Mesendoderm (in vitro differentiated cells): ENCODE measurements at regions not wholly inside any gene's neighbourhood (a gene's known extent, or its start where the extent isn't known, plus 50 kb on each side); places are given as distances from the start of the nearest gene placed in this dataset.
A peak's percentile ranks its signal among the peaks of the same experiment; 100 is the strongest.

ENCODE experiments used
- DNase-seq: peaks from one replicate; pipeline ENCODE4 v3.0.0; 2013
- H2AK5ac ChIP-seq: 2 replicates; pipeline ENCODE4 v1.6.1; 2013; ENCODE audit warnings: low read length, inconsistent platforms
- H2BK120ac ChIP-seq: 2 replicates; pipeline ENCODE4 v1.6.1; 2013; ENCODE audit warnings: low read depth, mild to moderate bottlenecking, low read length, moderate library complexity, mixed read lengths
- H2BK15ac ChIP-seq: replicated peaks from 2 replicates; pipeline ENCODE4 v1.6.1; 2013; ENCODE audit warnings: low read depth, mild to moderate bottlenecking, moderate library complexity
- H2BK5ac ChIP-seq: 2 replicates; pipeline ENCODE4 v1.6.1; 2013; ENCODE audit warnings: low read length, inconsistent platforms
- H3K18ac ChIP-seq: 2 replicates; pipeline ENCODE4 v1.6.1; 2013; ENCODE audit warnings: mild to moderate bottlenecking, low read length, mixed read lengths
- H3K23ac ChIP-seq: one replicate; pipeline ENCODE4 v1.6.1; 2013; ENCODE audit warnings: low read length
- H3K27ac ChIP-seq: 2 replicates; pipeline ENCODE4 v1.5.1; 2013; ENCODE audit warnings: low read depth, mild to moderate bottlenecking, inconsistent platforms, low read length, moderate library complexity
- H3K27me3 ChIP-seq: 2 replicates; pipeline ENCODE4 v1.6.1; 2013; ENCODE audit warnings: low read length, control low read depth, mild to moderate bottlenecking, inconsistent platforms; ENCODE audit not compliant: insufficient read depth, poor library complexity
- H3K36me3 ChIP-seq: 2 replicates; pipeline ENCODE4 v1.6.1; 2013; ENCODE audit warnings: low read length, inconsistent platforms; ENCODE audit not compliant: control insufficient read depth, insufficient read depth
- H3K4ac ChIP-seq: one replicate; pipeline ENCODE4 v1.6.1; 2013; ENCODE audit warnings: low read depth, mild to moderate bottlenecking, low read length, moderate library complexity
- H3K4me1 ChIP-seq: 2 replicates; pipeline ENCODE4 v1.6.1; 2013; ENCODE audit warnings: low read depth, low read length, inconsistent platforms; ENCODE audit not compliant: control insufficient read depth
- H3K4me2 ChIP-seq: 2 replicates; pipeline ENCODE4 v1.6.1; 2013; ENCODE audit warnings: low read length
- H3K4me3 ChIP-seq: 2 replicates; pipeline ENCODE4 v1.5.1; 2013; ENCODE audit warnings: mild to moderate bottlenecking, low read length
- H3K56ac ChIP-seq: one replicate; pipeline ENCODE4 v1.6.1; 2013; ENCODE audit warnings: low read length
- H3K79me1 ChIP-seq: 2 replicates; pipeline ENCODE4 v1.6.1; 2013; ENCODE audit warnings: low read length, inconsistent platforms
- H3K79me2 ChIP-seq: 2 replicates; pipeline ENCODE4 v1.6.1; 2013; ENCODE audit warnings: mild to moderate bottlenecking, low read length; ENCODE audit not compliant: control insufficient read depth, insufficient read depth
- H3K9ac ChIP-seq: 2 replicates; pipeline ENCODE4 v1.6.1; 2013; ENCODE audit warnings: low read length, inconsistent platforms
- H4K5ac ChIP-seq: one replicate; pipeline ENCODE4 v1.6.1; 2013; ENCODE audit warnings: low read length
- H4K8ac ChIP-seq: one replicate; pipeline ENCODE4 v1.6.1; 2013; ENCODE audit warnings: low read depth, mild to moderate bottlenecking, control low read depth, low read length, moderate library complexity
- WGBS: extraction: QIAGEN DNeasy Blood & Tissue Kit; methylation state at CpG from one replicate; pipeline ENCODE4 v1.1.7; 2013; ENCODE audit warnings: low lambda C conversion rate, missing lambda C conversion rate; ENCODE audit not compliant: insufficient coverage; ENCODE audit errors: extremely low coverage; 5-methylcytosine and 5-hydroxymethylcytosine counted together

DNA sequence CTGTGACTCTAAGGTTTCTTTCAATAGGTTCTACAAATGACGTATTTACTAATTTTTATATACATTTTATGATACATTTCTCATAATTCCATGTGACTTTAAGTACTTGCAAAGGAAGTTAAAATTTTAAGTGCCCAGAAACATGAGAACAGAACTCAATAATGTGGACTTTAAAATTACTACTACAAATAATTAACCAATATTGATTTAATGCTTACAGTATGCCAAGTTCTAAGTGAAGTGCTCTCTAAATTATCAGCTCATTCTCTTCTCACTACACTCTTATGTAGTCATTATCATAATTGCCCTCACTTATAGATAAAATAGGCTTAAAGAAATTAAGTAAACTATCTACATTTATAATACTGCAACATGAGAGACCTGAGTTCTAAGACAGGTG, 1690.7 kb upstream of the CDH9 start:
- DNase-seq = no peak
- H3K4ac ChIP-seq = no peak overlapping the region
- H2BK120ac ChIP-seq = no peak overlapping the region
- H3K27me3 ChIP-seq = no peaks in the 10 kb centered on the region
- H3K23ac ChIP-seq = no peak overlapping the region
- no peak overlapping the region for H3K18ac ChIP-seq
- no peaks in the 10 kb centered on the region for H3K36me3 ChIP-seq
- H3K4me2 ChIP-seq = no peak overlapping the region
- H4K5ac ChIP-seq = no peak overlapping the region
- no peak overlapping the region for H3K4me3 ChIP-seq
- no peak overlapping the region for H4K8ac ChIP-seq
- H2AK5ac ChIP-seq = no peak overlapping the region
- H3K27ac ChIP-seq = no peak overlapping the region
- H2BK15ac ChIP-seq = no peak overlapping the region
- H3K4me1 ChIP-seq = no peaks in the 10 kb centered on the region
- no peak overlapping the region for H3K56ac ChIP-seq
- no peak overlapping the region for H2BK5ac ChIP-seq
- H3K79me2 ChIP-seq = no peaks in the 10 kb centered on the region
- H3K9ac ChIP-seq = no peak overlapping the region
- no CpG with 5 or more reads among the region's 1 CpG for WGBS
- H3K79me1 ChIP-seq = no peaks in the 10 kb centered on the region

DNA sequence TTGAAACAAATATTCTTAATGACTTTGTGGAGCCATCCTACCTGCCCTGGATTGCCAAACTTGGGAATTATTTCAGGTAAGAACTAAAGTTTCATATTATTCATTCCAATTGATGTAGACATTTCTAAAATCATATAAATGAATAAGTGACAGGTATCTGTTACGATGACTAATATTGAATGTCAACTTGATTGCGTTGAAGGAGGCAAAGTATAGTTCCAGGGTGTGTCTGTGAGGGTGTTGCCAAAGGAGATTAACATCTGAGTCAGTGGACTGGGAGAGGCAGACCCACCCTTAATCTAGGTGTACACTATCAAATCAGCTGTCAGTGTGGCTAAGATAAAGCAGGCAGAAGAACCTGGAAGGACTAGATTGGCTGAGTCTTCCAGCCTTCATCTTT, 1688.4 kb upstream of the CDH9 start:
- H2BK15ac ChIP-seq = no peak overlapping the region
- no peak overlapping the region for H2BK5ac ChIP-seq
- no CpG with 5 or more reads among the region's 2 CpGs for WGBS
- H3K23ac ChIP-seq = no peak overlapping the region
- H3K9ac ChIP-seq = no peak overlapping the region
- no peak overlapping the region for H3K27ac ChIP-seq
- no peak overlapping the region for H4K8ac ChIP-seq
- H4K5ac ChIP-seq = no peak overlapping the region
- no peak overlapping the region for H2AK5ac ChIP-seq
- no peaks in the 10 kb centered on the region for H3K36me3 ChIP-seq
- no peaks in the 10 kb centered on the region for H3K79me2 ChIP-seq
- no peak overlapping the region for H3K18ac ChIP-seq
- no peaks in the 10 kb centered on the region for H3K27me3 ChIP-seq
- H3K79me1 ChIP-seq = no peaks in the 10 kb centered on the region
- H3K4me2 ChIP-seq = no peak overlapping the region
- no peak overlapping the region for H3K56ac ChIP-seq
- no peak overlapping the region for H2BK120ac ChIP-seq
- no peak for DNase-seq
- no peaks in the 10 kb centered on the region for H3K4me1 ChIP-seq
- no peak overlapping the region for H3K4me3 ChIP-seq
- no peak overlapping the region for H3K4ac ChIP-seq

DNA sequence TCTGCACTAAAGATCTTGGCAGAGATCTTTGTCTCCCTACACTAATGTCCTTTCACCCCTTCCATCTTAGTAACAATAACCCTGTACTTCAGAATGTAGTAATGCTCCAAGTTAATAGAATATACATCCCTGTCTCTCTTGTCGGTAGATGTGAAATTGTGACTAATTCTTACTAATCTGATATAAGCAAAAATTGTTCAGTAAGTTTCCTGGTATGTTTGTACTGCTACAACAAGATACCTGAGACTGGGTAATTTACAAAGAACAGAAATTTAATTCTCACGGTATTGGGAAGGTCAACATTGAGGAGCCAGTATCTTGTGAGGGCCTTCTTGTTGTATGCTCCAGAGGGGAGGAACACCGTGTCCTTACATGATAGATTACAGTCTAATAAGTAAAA, 1686.6 kb upstream of the CDH9 start:
- no peak overlapping the region for H2BK120ac ChIP-seq
- no peak overlapping the region for H2BK15ac ChIP-seq
- no peak overlapping the region for H3K23ac ChIP-seq
- H3K36me3 ChIP-seq = no peaks in the 10 kb centered on the region
- no peak overlapping the region for H4K8ac ChIP-seq
- no peak overlapping the region for H3K4me2 ChIP-seq
- no CpG with 5 or more reads among the region's 3 CpGs for WGBS
- H3K4me3 ChIP-seq = no peak overlapping the region
- no peaks in the 10 kb centered on the region for H3K79me2 ChIP-seq
- no peaks in the 10 kb centered on the region for H3K4me1 ChIP-seq
- DNase-seq = no peak
- H3K18ac ChIP-seq = no peak overlapping the region
- H3K9ac ChIP-seq = no peak overlapping the region
- no peaks in the 10 kb centered on the region for H3K27me3 ChIP-seq
- H3K27ac ChIP-seq = no peak overlapping the region
- H4K5ac ChIP-seq = no peak overlapping the region
- H3K79me1 ChIP-seq = no peaks in the 10 kb centered on the region
- no peak overlapping the region for H3K4ac ChIP-seq
- H2AK5ac ChIP-seq = no peak overlapping the region
- no peak overlapping the region for H2BK5ac ChIP-seq
- H3K56ac ChIP-seq = no peak overlapping the region

- H3K27ac ChIP-seq = no peak overlapping the region
- no peak overlapping the region for H4K5ac ChIP-seq
- no peak overlapping the region for H2BK5ac ChIP-seq
- H3K4me1 ChIP-seq = no peaks in the 10 kb centered on the region
- DNase-seq = no peak
- no peak overlapping the region for H3K4me2 ChIP-seq
- H3K4ac ChIP-seq = no peak overlapping the region
- no peak overlapping the region for H4K8ac ChIP-seq
- H3K56ac ChIP-seq = no peak overlapping the region
- no peak overlapping the region for H2BK120ac ChIP-seq
- H3K23ac ChIP-seq = no peak overlapping the region
- H3K79me1 ChIP-seq = no peaks in the 10 kb centered on the region
- no peak overlapping the region for H2BK15ac ChIP-seq
- H2AK5ac ChIP-seq = no peak overlapping the region
- no CpG with 5 or more reads among the region's 4 CpGs for WGBS
- no peaks in the 10 kb centered on the region for H3K27me3 ChIP-seq
- H3K18ac ChIP-seq = no peak overlapping the region
- H3K79me2 ChIP-seq = no peaks in the 10 kb centered on the region
- H3K9ac ChIP-seq = no peak overlapping the region
- H3K36me3 ChIP-seq = no peaks in the 10 kb centered on the region
- no peak overlapping the region for H3K4me3 ChIP-seq
Observed at GRCh38 chr5:28714907-28715698, 1676.7 kb upstream of the CDH9 start.

DNA sequence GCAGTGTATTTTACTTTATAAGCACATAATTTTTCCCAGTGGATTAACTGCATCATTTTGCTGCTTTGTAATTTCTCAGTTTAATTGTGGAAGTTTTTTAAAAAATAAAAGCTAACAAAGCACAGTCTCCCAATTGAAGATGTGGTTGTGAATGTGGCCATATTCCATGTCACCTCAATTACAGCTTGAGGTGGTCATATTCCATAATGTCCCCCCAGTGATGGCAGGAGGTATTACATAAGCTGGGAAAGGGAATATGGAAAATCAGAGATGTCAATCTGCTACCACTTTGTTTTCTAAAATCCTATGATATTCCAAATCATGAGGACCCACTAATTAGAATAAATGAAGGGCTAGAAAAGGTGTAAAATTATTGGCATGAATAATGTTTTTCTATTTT, 1672.0 kb upstream of the CDH9 start:
- no peak overlapping the region for H4K8ac ChIP-seq
- H3K4me2 ChIP-seq = no peak overlapping the region
- H2BK15ac ChIP-seq = no peak overlapping the region
- H3K18ac ChIP-seq = no peak overlapping the region
- no peak overlapping the region for H2BK120ac ChIP-seq
- H3K4me1 ChIP-seq = no peaks in the 10 kb centered on the region
- H3K79me1 ChIP-seq = no peaks in the 10 kb centered on the region
- H3K4ac ChIP-seq = no peak overlapping the region
- H2AK5ac ChIP-seq = no peak overlapping the region
- H3K56ac ChIP-seq = no peak overlapping the region
- no peak overlapping the region for H4K5ac ChIP-seq
- no peak overlapping the region for H2BK5ac ChIP-seq
- DNase-seq = peak; percentile 11
- no peak overlapping the region for H3K9ac ChIP-seq
- no peaks in the 10 kb centered on the region for H3K79me2 ChIP-seq
- H3K23ac ChIP-seq = no peak overlapping the region
- H3K27me3 ChIP-seq = no peaks in the 10 kb centered on the region
- no peaks in the 10 kb centered on the region for H3K36me3 ChIP-seq
- no peak overlapping the region for H3K27ac ChIP-seq
- H3K4me3 ChIP-seq = no peak overlapping the region

DNA sequence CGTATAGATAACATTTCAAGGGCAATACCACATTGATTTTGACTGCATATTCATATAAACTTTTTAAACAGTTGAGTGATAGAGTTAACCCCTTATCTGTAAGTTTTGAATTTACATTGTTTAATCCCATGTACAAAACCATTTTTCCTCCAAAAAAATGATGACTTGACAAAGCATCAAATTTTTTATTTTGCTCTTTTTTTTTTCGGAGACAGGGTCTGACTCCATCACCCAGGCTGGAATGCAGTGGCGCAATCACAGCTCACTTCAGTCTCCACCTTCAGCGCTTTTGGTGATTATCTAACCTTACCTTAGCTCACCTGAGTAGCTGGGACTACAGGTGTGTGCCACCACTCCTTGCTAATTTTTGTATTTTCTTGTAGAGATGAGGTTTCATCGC, 1670.1 kb upstream of the CDH9 start:
- Histone ChIP-seq H3K23ac (no peak overlapping the region), H3K79me2 (no peaks in the 10 kb centered on the region), H4K8ac (no peak overlapping the region), H3K18ac (no peak overlapping the region), H3K4me3 (no peak overlapping the region), H3K27ac (no peak overlapping the region), H3K27me3 (no peaks in the 10 kb centered on the region), H3K56ac (no peak overlapping the region), H3K4me1 (no peaks in the 10 kb centered on the region), H2BK5ac (no peak overlapping the region), H3K9ac (no peak overlapping the region), H3K4me2 (no peak overlapping the region), H3K4ac (no peak overlapping the region), H2BK120ac (no peak overlapping the region), H3K79me1 (no peaks in the 10 kb centered on the region), H2AK5ac (no peak overlapping the region), H2BK15ac (no peak overlapping the region), H3K36me3 (no peaks in the 10 kb centered on the region), H4K5ac (no peak overlapping the region)
- WGBS = no CpG with 5 or more reads among the region's 5 CpGs
- DNase-seq = no peak
